Caco-2 (cell line): ENCODE measurements at regions not wholly inside any gene's neighbourhood (a gene's known extent, or its start where the extent isn't known, plus 50 kb on each side); places are given as distances from the start of the nearest gene placed in this dataset.

Experiments used
- BruUV-seq: library from RNA; stranded (reverse); fragments of 400-500 nt; replicated peaks from 2 replicates; lab custom pipeline; 2021; lab: Mats Ljungman, UMichigan
- CTCF ChIA-PET: fragments of 300-600 bp; sonication (Branson Sonifier 250); formaldehyde crosslinking; loops from one replicate; lab custom pipeline; 2022; ENCODE audit warnings: antibody characterized with exemption; lab: Charles Lee
- POLR2A ChIA-PET: fragments of 300-600 bp; sonication (Branson Sonifier 250); formaldehyde crosslinking; loops from one replicate; lab custom pipeline; 2022; ENCODE audit warnings: antibody characterized with exemption; lab: Charles Lee
- DNase-seq, 2 experiments: peaks; one replicate each; pipeline versions ENCODE4 v3.0.0 to v3.0.0-alpha.2; 2020 to 2022
- H3K27me3 ChIP-seq: replicated peaks from 2 replicates; pipeline ENCODE4 v1.6.0; 2011; ENCODE audit warnings: low read length; ENCODE audit not compliant: control insufficient read depth, insufficient read depth
- H3K36me3 ChIP-seq: 2 replicates; pipeline ENCODE4 v1.5.1; 2011; ENCODE audit warnings: low read length; ENCODE audit not compliant: control insufficient read depth, insufficient read depth
- H3K4me1 ChIP-seq: fragments of 250-450 bp; sonication (Bioruptor Pico); 2 replicates; pipeline ENCODE4 v1.5.1; 2020; ENCODE audit warnings: mild to moderate bottlenecking
- H3K4me3 ChIP-seq: 2 replicates; pipeline ENCODE4 v1.5.1; 2011; ENCODE audit warnings: low read depth, mild to moderate bottlenecking, control low read depth, low read length
- H3K9me3 ChIP-seq: fragments of 250-450 bp; sonication (Bioruptor Pico); 2 replicates; pipeline ENCODE4 v1.5.1; 2020; ENCODE audit warnings: mild to moderate bottlenecking, moderate library complexity
- H3K27ac Mint-ChIP-seq: one replicate; pipeline ENCODE4 v1.8.0; 2022; ENCODE audit warnings: mixed read lengths; ENCODE audit not compliant: unreplicated experiment
- H3K27me3 Mint-ChIP-seq: one replicate; pipeline ENCODE4 v1.8.0; 2022; ENCODE audit warnings: mixed read lengths; ENCODE audit not compliant: insufficient read depth, unreplicated experiment
- H3K36me3 Mint-ChIP-seq: one replicate; pipeline ENCODE4 v1.8.0; 2022; ENCODE audit warnings: mild to moderate bottlenecking, mixed read lengths; ENCODE audit not compliant: insufficient read depth, unreplicated experiment
- H3K4me1 Mint-ChIP-seq: one replicate; pipeline ENCODE4 v1.8.0; 2022; ENCODE audit warnings: low read depth, mixed read lengths; ENCODE audit not compliant: unreplicated experiment
- H3K4me3 Mint-ChIP-seq: one replicate; pipeline ENCODE4 v1.8.0; 2022; ENCODE audit warnings: mild to moderate bottlenecking, moderate library complexity, mixed read lengths; ENCODE audit not compliant: unreplicated experiment
- H3K9me3 Mint-ChIP-seq: one replicate; pipeline ENCODE4 v1.8.0; 2022; ENCODE audit warnings: mixed read lengths; ENCODE audit not compliant: unreplicated experiment
- CTCF ChIP-seq, 2 experiments: fragments of 200-600 bp in 1 of 2; IDR thresholded peaks; 1 replicate in 1 of 2; 2 replicates in 1 of 2; pipeline versions ENCODE4 v1.5.1 to v1.8.0; 2011 to 2022; ENCODE audit warnings: antibody characterized with exemption in 1 of 2, control low read depth in 1 of 2, inconsistent platforms in 1 of 2, low read depth in 1 of 2, low read length in 1 of 2, mild to moderate bottlenecking in 1 of 2, moderate library complexity in 1 of 2; ENCODE audit not compliant: insufficient read depth in 1 of 2, severe bottlenecking in 1 of 2, unreplicated experiment in 1 of 2
- intact Hi-C: fragments of 100-400 bp; cut with micrococcal nuclease; formaldehyde crosslinking; loops from one replicate; pipeline ENCODE4 v1.10.0; 2022; ENCODE audit not compliant: unreplicated experiment

GRCh38 chr18:78559584-78559983 lies 420.0 kb upstream of the SALL3 start:
- CTCF ChIA-PET, result no interaction called here
- Histone ChIP-seq H3K4me3 (no peak overlapping the region), H3K36me3 (no peaks in the 10 kb centered on the region), H3K9me3 (no peaks in the 10 kb centered on the region), H3K27me3 (no peaks in the 10 kb centered on the region), H3K4me1 (no peaks in the 10 kb centered on the region)
- H3K9me3 Mint-ChIP-seq, result peaks cover 5% of the 10 kb centered on the region
- BruUV-seq, result no TSS peak
- POLR2A ChIA-PET, result no interaction called here
- no peak overlapping the region for H3K27ac Mint-ChIP-seq
- H3K4me1 Mint-ChIP-seq, result no peaks in the 10 kb centered on the region
- H3K4me3 Mint-ChIP-seq, result no peak overlapping the region
- intact Hi-C loops, result no loop called here
- H3K27me3 Mint-ChIP-seq, result no peaks in the 10 kb centered on the region
- no peak for TF ChIP-seq CTCF (IDR thresholded peaks at IDR 0.05; ENCODE audit: insufficient read depth in 1 of 2, low read depth in 1 of 2, low read length in 1 of 2, severe bottlenecking in 1 of 2, unreplicated experiment in 1 of 2)
- no peaks in the 10 kb centered on the region for H3K36me3 Mint-ChIP-seq
- no peak for DNase-seq

GRCh38 chr18:78561757-78562510 lies 417.7 kb upstream of the SALL3 start:
- Mint-ChIP-seq H3K9me3 (no peaks in the 10 kb centered on the region), H3K4me3 (no peak overlapping the region), H3K36me3 (no peaks in the 10 kb centered on the region), H3K27ac (no peak overlapping the region), H3K27me3 (no peaks in the 10 kb centered on the region), H3K4me1 (no peaks in the 10 kb centered on the region)
- Histone ChIP-seq H3K4me3 (no peak overlapping the region), H3K36me3 (no peaks in the 10 kb centered on the region), H3K4me1 (no peaks in the 10 kb centered on the region), H3K27me3 (no peaks in the 10 kb centered on the region), H3K9me3 (no peaks in the 10 kb centered on the region)
- ChIA-PET CTCF (no interaction called here), POLR2A (no interaction called here)
- no TSS peak for BruUV-seq
- DNase-seq, result no peak
- TF ChIP-seq CTCF (IDR thresholded peaks at IDR 0.05; ENCODE audit: insufficient read depth in 1 of 2, low read depth in 1 of 2, low read length in 1 of 2, severe bottlenecking in 1 of 2, unreplicated experiment in 1 of 2), result no peak
- intact Hi-C loops, result no loop called here

GRCh38 chr18:78562531-78562961 lies 417.1 kb upstream of the SALL3 start:
- CTCF ChIA-PET, result no interaction called here
- Histone ChIP-seq H3K4me3 (no peak overlapping the region), H3K36me3 (no peaks in the 10 kb centered on the region), H3K9me3 (no peaks in the 10 kb centered on the region), H3K27me3 (no peaks in the 10 kb centered on the region), H3K4me1 (no peaks in the 10 kb centered on the region)
- H3K27me3 Mint-ChIP-seq, result no peaks in the 10 kb centered on the region
- H3K9me3 Mint-ChIP-seq, result no peaks in the 10 kb centered on the region
- H3K27ac Mint-ChIP-seq, result no peak overlapping the region
- DNase-seq, result no peak
- no peak overlapping the region for H3K4me3 Mint-ChIP-seq
- H3K36me3 Mint-ChIP-seq, result no peaks in the 10 kb centered on the region
- POLR2A ChIA-PET, result no interaction called here
- no peak for TF ChIP-seq CTCF (IDR thresholded peaks at IDR 0.05; ENCODE audit: insufficient read depth in 1 of 2, low read depth in 1 of 2, low read length in 1 of 2, severe bottlenecking in 1 of 2, unreplicated experiment in 1 of 2)
- intact Hi-C loops, result no loop called here
- H3K4me1 Mint-ChIP-seq, result no peaks in the 10 kb centered on the region
- BruUV-seq, result no TSS peak
